Mammary epithelial cell (primary cell): ENCODE measurements at regions not wholly inside any gene's neighbourhood (a gene's known extent, or its start where the extent isn't known, plus 50 kb on each side); places are given as distances from the start of the nearest gene placed in this dataset.

Experiments
- EZH2 ChIP-seq: IDR thresholded peaks from 2 replicates; pipeline ENCODE4 v1.6.1; 2012; ENCODE audit warnings: low read length, inconsistent platforms, borderline replicate concordance
- TF ChIP-seq, protein P1 (sequence below), 2 donors: IDR thresholded peaks in 1 of 2; conservative IDR thresholded peaks in 1 of 2; 2 replicates each; pipeline ENCODE4 v1.5.1; 2011 to 2012; ENCODE audit warnings: inconsistent platforms in 2 of 2, low read length in 2 of 2, mild to moderate bottlenecking in 2 of 2, control low read depth in 1 of 2, low read depth in 1 of 2; ENCODE audit not compliant: insufficient read depth in 1 of 2; ENCODE audit errors: extremely low read depth in 1 of 2

GRCh38 chr5:29169886-29170285 lies 2023.6 kb upstream of the CDH6 start:
- TF ChIP-seq, protein P1, sequence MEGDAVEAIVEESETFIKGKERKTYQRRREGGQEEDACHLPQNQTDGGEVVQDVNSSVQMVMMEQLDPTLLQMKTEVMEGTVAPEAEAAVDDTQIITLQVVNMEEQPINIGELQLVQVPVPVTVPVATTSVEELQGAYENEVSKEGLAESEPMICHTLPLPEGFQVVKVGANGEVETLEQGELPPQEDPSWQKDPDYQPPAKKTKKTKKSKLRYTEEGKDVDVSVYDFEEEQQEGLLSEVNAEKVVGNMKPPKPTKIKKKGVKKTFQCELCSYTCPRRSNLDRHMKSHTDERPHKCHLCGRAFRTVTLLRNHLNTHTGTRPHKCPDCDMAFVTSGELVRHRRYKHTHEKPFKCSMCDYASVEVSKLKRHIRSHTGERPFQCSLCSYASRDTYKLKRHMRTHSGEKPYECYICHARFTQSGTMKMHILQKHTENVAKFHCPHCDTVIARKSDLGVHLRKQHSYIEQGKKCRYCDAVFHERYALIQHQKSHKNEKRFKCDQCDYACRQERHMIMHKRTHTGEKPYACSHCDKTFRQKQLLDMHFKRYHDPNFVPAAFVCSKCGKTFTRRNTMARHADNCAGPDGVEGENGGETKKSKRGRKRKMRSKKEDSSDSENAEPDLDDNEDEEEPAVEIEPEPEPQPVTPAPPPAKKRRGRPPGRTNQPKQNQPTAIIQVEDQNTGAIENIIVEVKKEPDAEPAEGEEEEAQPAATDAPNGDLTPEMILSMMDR (conservative IDR thresholded peaks at IDR 0.05 in 1 of 2, IDR thresholded peaks at IDR 0.05 in 1 of 2; ENCODE audit: extremely low read depth in 1 of 2, insufficient read depth in 1 of 2, low read depth in 1 of 2, low read length in 2 of 2), result no peak
- no peak for TF ChIP-seq EZH2
